GM12878 (cell line): ENCODE measurements at regions not wholly inside any gene's neighbourhood (a gene's known extent, or its start where the extent isn't known, plus 50 kb on each side); places are given as distances from the start of the nearest gene placed in this dataset.

Source experiments
- ATAC-seq: fragments of 200-7000 bp; cut with Tn5 transposase; 3 replicates; pipeline ENCODE4 v1.9.1; 2020; ENCODE audit warnings: mild to moderate bottlenecking, moderate library complexity
- BruUV-seq: library from RNA; stranded (reverse); fragments of 400-500 nt; replicated peaks from 2 replicates; lab custom pipeline; 2021; lab: Mats Ljungman, UMichigan
- CTCF ChIA-PET: fragments of 300-600 bp; sonication (Branson Sonifier 250); formaldehyde crosslinking; extraction: SDS; loops from one replicate; lab custom pipeline; 2021; ENCODE audit warnings: inconsistent platforms; lab: Yijun Ruan, JAX
- POLR2A ChIA-PET: fragments of 350-600 bp; formaldehyde crosslinking; extraction: SDS; loops from one replicate; lab custom pipeline; 2021; ENCODE audit warnings: inconsistent platforms; lab: Charles Lee
- RAD21 ChIA-PET: fragments of 300-600 bp; sonication (Branson Sonifier 250); formaldehyde crosslinking; loops from one replicate; lab custom pipeline; 2023; ENCODE audit warnings: antibody characterized with exemption; ENCODE audit not compliant: unreplicated experiment; lab: Charles Lee
- SMC1A ChIA-PET: fragments of 300-600 bp; sonication (Branson Sonifier 250); formaldehyde crosslinking; loops from one replicate; lab custom pipeline; 2023; ENCODE audit not compliant: unreplicated experiment, uncharacterized antibody; lab: Charles Lee
- DNase-seq: peaks from one replicate; pipeline ENCODE4 v3.0.0-alpha.2; 2011; ENCODE audit warnings: low read depth, low spot score
- FAIRE-seq: peaks from 3 replicates; lab custom pipeline; 2011; peaks lifted over from hg19 to GRCh38; lab: Jason Lieb, UNC
- H2AFZ ChIP-seq: 2 replicates; pipeline ENCODE4 v1.6.0; 2011; ENCODE audit warnings: low read depth, low read length, control low read depth; ENCODE audit not compliant: control insufficient read depth
- H3K27ac ChIP-seq: 2 replicates; pipeline ENCODE4 v1.5.1; 2011; ENCODE audit warnings: control low read depth; ENCODE audit not compliant: control insufficient read depth, insufficient read depth
- H3K27me3 ChIP-seq, 2 experiments: replicated peaks in 1 of 2; 2 replicates each; pipeline versions ENCODE4 v1.6.0 to v1.6.1; 2011; ENCODE audit warnings: low read length in 1 of 2; ENCODE audit not compliant: control insufficient read depth in 2 of 2, insufficient read depth in 2 of 2
- H3K36me3 ChIP-seq, 2 experiments: 2 replicates each; pipeline ENCODE4 v1.5.1; 2011; ENCODE audit warnings: low read length in 1 of 2; ENCODE audit not compliant: control insufficient read depth in 2 of 2, insufficient read depth in 2 of 2
- H3K4me1 ChIP-seq: 2 replicates; pipeline ENCODE4 v1.6.1; 2011; ENCODE audit warnings: mild to moderate bottlenecking, low read length, moderate library complexity, mixed read lengths; ENCODE audit not compliant: control insufficient read depth, insufficient read depth
- H3K4me2 ChIP-seq: 2 replicates; pipeline ENCODE4 v1.6.0; 2011; ENCODE audit warnings: control low read depth; ENCODE audit not compliant: control insufficient read depth, insufficient read depth
- H3K4me3 ChIP-seq: fragments of 200-600 bp; sonication (generic); 2 replicates; pipeline ENCODE4 v1.5.1; 2016
- H3K79me2 ChIP-seq: 2 replicates; pipeline ENCODE4 v1.6.0; 2011; ENCODE audit warnings: low read length; ENCODE audit not compliant: control insufficient read depth, insufficient read depth
- H3K9ac ChIP-seq: 2 replicates; pipeline ENCODE4 v1.8.0; 2011; ENCODE audit warnings: low read length, control low read depth, mixed read lengths; ENCODE audit not compliant: control insufficient read depth, insufficient read depth
- H3K9me3 ChIP-seq: replicated peaks from 3 replicates; pipeline ENCODE4 v1.5.1; 2011; ENCODE audit warnings: mild to moderate bottlenecking, low read length; ENCODE audit not compliant: control insufficient read depth, insufficient read depth
- H4K20me1 ChIP-seq: 2 replicates; pipeline ENCODE4 v1.6.0; 2011; ENCODE audit not compliant: control insufficient read depth, insufficient read depth
- ATF7 ChIP-seq: fragments of 450-650 bp; IDR thresholded peaks from 2 replicates; pipeline ENCODE4 v1.6.1; 2016; ENCODE audit warnings: low read depth, mild to moderate bottlenecking
- CBFB ChIP-seq: IDR thresholded peaks from 2 replicates; pipeline ENCODE4 v1.6.1; 2016; ENCODE audit warnings: antibody characterized with exemption, low read depth
- CREM ChIP-seq: IDR thresholded peaks from 2 replicates; pipeline ENCODE4 v1.6.1; 2014; ENCODE audit warnings: antibody characterized with exemption, low read depth
- ETV6 ChIP-seq, 2 experiments: fragments of 450-650 bp in 1 of 2; IDR thresholded peaks in 1 of 2; conservative IDR thresholded peaks in 1 of 2; 2 replicates each; pipeline ENCODE4 v1.6.1; 2014; ENCODE audit warnings: antibody characterized with exemption in 1 of 2, borderline replicate concordance in 1 of 2, low read depth in 1 of 2, mild to moderate bottlenecking in 1 of 2, moderate library complexity in 1 of 2
- KLF5 ChIP-seq: fragments of 450-650 bp; IDR thresholded peaks from 2 replicates; pipeline ENCODE4 v1.6.1; 2014; ENCODE audit warnings: mild to moderate bottlenecking; ENCODE audit not compliant: partially characterized antibody
- SMC3 ChIP-seq: IDR thresholded peaks from 2 replicates; pipeline ENCODE4 v1.6.1; 2011; ENCODE audit warnings: low read length, improper control_type of control experiment, borderline replicate concordance
- SPI1 ChIP-seq: IDR thresholded peaks from 2 replicates; pipeline ENCODE4 v1.6.1; 2011; ENCODE audit warnings: low read depth, mild to moderate bottlenecking, low read length, moderate library complexity, borderline replicate concordance; ENCODE audit not compliant: insufficient read depth
- SREBF1 ChIP-seq: IDR thresholded peaks from 2 replicates; pipeline ENCODE4 v1.6.1; 2012; ENCODE audit warnings: mild to moderate bottlenecking, low read length
- USF1 ChIP-seq: IDR thresholded peaks from 2 replicates; pipeline ENCODE4 v1.6.1; 2011; ENCODE audit warnings: borderline replicate concordance, low read depth, mild to moderate bottlenecking, moderate library complexity, mixed read lengths, low read length; ENCODE audit not compliant: insufficient read depth; ENCODE audit errors: extremely low read length
- WGBS: methylation state at CpG from one replicate; pipeline ENCODE4 v1.1.6; 2016; ENCODE audit warnings: low lambda C conversion rate; ENCODE audit not compliant: insufficient replicate concordance, insufficient coverage; ENCODE audit errors: missing lambda C conversion rate; 5-methylcytosine and 5-hydroxymethylcytosine counted together
- in situ Hi-C: fragments of 300-500 bp; cut with MboI; formaldehyde crosslinking; loops from 9 replicates; pipeline ENCODE4 v1.14.3; 2018; ENCODE audit warnings: mixed read lengths
- intact Hi-C: fragments of 100-400 bp; cut with micrococcal nuclease; formaldehyde crosslinking; loops from one replicate; pipeline ENCODE4 v1.14.2; 2022; ENCODE audit not compliant: unreplicated experiment

DNA sequence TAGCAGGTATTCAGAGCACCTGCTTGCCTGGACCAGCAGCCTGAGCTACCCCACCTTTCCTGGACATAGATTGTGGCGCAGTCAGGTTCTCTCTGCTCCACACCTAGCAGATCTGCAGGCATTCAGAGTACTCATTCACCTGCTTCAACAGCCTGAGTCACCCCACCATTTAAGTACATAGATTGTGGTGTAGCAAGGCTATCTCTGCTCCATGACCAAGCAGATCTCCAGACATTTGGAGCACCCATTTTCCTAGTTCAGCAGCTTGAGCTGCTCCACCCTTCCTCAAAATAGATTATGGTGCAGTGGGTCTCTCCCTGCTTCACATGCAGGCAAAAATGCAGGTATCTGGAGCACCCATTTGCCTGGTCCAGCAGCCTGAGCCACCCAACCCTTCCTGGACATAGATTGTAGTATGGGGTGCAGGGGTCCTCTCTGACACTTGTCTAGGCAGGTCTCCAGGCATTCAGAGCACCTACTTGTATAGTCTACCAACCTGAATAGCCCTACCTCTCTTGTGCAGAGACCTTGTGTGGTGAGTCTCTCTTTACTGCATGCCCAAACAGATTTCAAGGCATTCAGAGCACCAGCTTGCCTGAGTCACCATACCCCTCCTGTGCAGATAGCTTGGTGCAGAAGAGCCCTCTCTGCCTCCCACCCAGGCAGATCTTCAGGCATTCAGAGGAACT, 466.0 kb upstream of the THBS1 start:
- TF ChIP-seq SPI1 (no peak), SREBF1 (no peak), USF1 (no peak), SMC3 (no peak), ATF7 (no peak), CREM (no peak), ETV6 (conservative IDR thresholded peaks at IDR 0.05 in 1 of 2, IDR thresholded peaks at IDR 0.05 in 1 of 2; ENCODE audit: borderline replicate concordance in 1 of 2, low read depth in 1 of 2) (no peak), CBFB (no peak), KLF5 (no peak)
- in situ Hi-C loops (no loop called here), intact Hi-C loops (loop anchor here (10.0 kb wide), 1 partner anchor 60 kb away; no protein-coding TSS in a partner anchor)
- Histone ChIP-seq H3K4me2 (no peak overlapping the region), H2AFZ (no peak overlapping the region), H3K27me3 (no peaks in the 10 kb centered on the region), H3K27ac (no peak overlapping the region), H3K36me3 (no peaks in the 10 kb centered on the region), H3K4me3 (no peak overlapping the region), H3K79me2 (no peaks in the 10 kb centered on the region), H3K4me1 (no peaks in the 10 kb centered on the region), H4K20me1 (no peaks in the 10 kb centered on the region), H3K9ac (no peak overlapping the region), H3K9me3 (no peaks in the 10 kb centered on the region; the same call in 2 of the 3 replicates)
- DNase-seq (no peak), FAIRE-seq (no peak), ATAC-seq (no peak)
- BruUV-seq: no TSS peak
- ChIA-PET CTCF (no interaction called here), SMC1A (interaction anchor here (2.2 kb wide), 1 partner anchor 9 kb away, joined by 4 read pairs; no protein-coding TSS in a partner anchor), POLR2A (no interaction called here), RAD21 (no interaction called here)
- WGBS: 0% methylated on average over 1 of the region's 1 CpG
